Karpas-422 (cell line): ENCODE measurements at regions not wholly inside any gene's neighbourhood (a gene's known extent, or its start where the extent isn't known, plus 50 kb on each side); places are given as distances from the start of the nearest gene placed in this dataset.

Experiments used
- DNase-seq: peaks from one replicate; pipeline ENCODE4 v3.0.0-alpha.2; 2015
- H2AFZ ChIP-seq: fragments of 200-600 bp; sonication (generic); 2 replicates; pipeline ENCODE4 v1.6.1; 2014; ENCODE audit warnings: antibody characterized with exemption, low read length, mixed read lengths
- H3K27ac ChIP-seq: fragments of 200-600 bp; sonication (generic); 2 replicates; pipeline ENCODE4 v1.5.1; 2014; ENCODE audit warnings: mild to moderate bottlenecking, low read length, moderate library complexity
- H3K27me3 ChIP-seq: fragments of 200-600 bp; sonication (generic); 2 replicates; pipeline ENCODE4 v1.6.1; 2014; ENCODE audit warnings: low read length, mixed read lengths
- H3K36me3 ChIP-seq: fragments of 200-600 bp; sonication (generic); 2 replicates; pipeline ENCODE4 v1.6.1; 2014; ENCODE audit warnings: low read length, mixed read lengths; ENCODE audit not compliant: insufficient read depth
- H3K4me1 ChIP-seq: fragments of 200-600 bp; sonication (generic); 2 replicates; pipeline ENCODE4 v1.6.1; 2014; ENCODE audit warnings: mild to moderate bottlenecking, low read length, mixed read lengths
- H3K4me2 ChIP-seq: fragments of 200-600 bp; sonication (generic); 2 replicates; pipeline ENCODE4 v1.6.1; 2014; ENCODE audit warnings: low read length, low read depth, mild to moderate bottlenecking; ENCODE audit not compliant: poor library complexity, severe bottlenecking
- H3K4me3 ChIP-seq: fragments of 200-600 bp; sonication (generic); 2 replicates; pipeline ENCODE4 v1.5.1; 2014; ENCODE audit warnings: mild to moderate bottlenecking, antibody characterized with exemption, low read length, mixed read lengths
- H3K79me2 ChIP-seq: fragments of 200-600 bp; sonication (generic); 2 replicates; pipeline ENCODE4 v1.6.1; 2014; ENCODE audit warnings: mild to moderate bottlenecking, low read length, mixed read lengths
- H3K9ac ChIP-seq: fragments of 200-600 bp; sonication (generic); 2 replicates; pipeline ENCODE4 v1.6.0; 2014; ENCODE audit warnings: low read length
- H3K9me2 ChIP-seq: fragments of 200-600 bp; sonication (generic), shearing (Covaris generic); replicated peaks from 2 replicates; pipeline ENCODE4 v1.6.0; 2014; ENCODE audit warnings: mild to moderate bottlenecking, low read length, moderate library complexity; ENCODE audit not compliant: insufficient read depth
- H3K9me3 ChIP-seq: fragments of 300-700, 200-600 bp; sonication (generic); 2 replicates; pipeline ENCODE4 v1.6.1; 2014; ENCODE audit warnings: low read length, mixed read lengths
- H4K20me1 ChIP-seq: fragments of 200-600 bp; sonication (generic); 2 replicates; pipeline ENCODE4 v1.6.1; 2014; ENCODE audit warnings: mild to moderate bottlenecking, antibody characterized with exemption, low read length, low read depth; ENCODE audit not compliant: insufficient read depth

- no peak overlapping the region for H3K27ac ChIP-seq
- H3K4me2 ChIP-seq, result no peak overlapping the region
- H4K20me1 ChIP-seq, result no peaks in the 10 kb centered on the region
- H3K4me3 ChIP-seq, result no peak overlapping the region
- H3K4me1 ChIP-seq, result no peaks in the 10 kb centered on the region
- no peak overlapping the region for H3K9ac ChIP-seq
- H3K9me3 ChIP-seq, result no peaks in the 10 kb centered on the region
- no peaks in the 10 kb centered on the region for H3K9me2 ChIP-seq
- H3K27me3 ChIP-seq, result no peaks in the 10 kb centered on the region
- H3K36me3 ChIP-seq, result no peaks in the 10 kb centered on the region
- H2AFZ ChIP-seq, result no peak overlapping the region
- no peak for DNase-seq
- H3K79me2 ChIP-seq, result no peaks in the 10 kb centered on the region
These were observed 335.3 kb downstream of the CD83 start for GRCh38 chr6:14452567-14453527.

- H3K27ac ChIP-seq, result no peak overlapping the region
- H3K4me3 ChIP-seq, result no peak overlapping the region
These were observed 336.3 kb downstream of the CD83 start for GRCh38 chr6:14453712-14454472.

GRCh38 chr6:14454473-14454775 is 336.9 kb downstream of the CD83 start:
- H3K4me2 ChIP-seq, result no peak overlapping the region
- H3K4me1 ChIP-seq, result peaks cover 4% of the 10 kb centered on the region; the same call in 1 of the 2 replicates
- no peak overlapping the region for H3K9ac ChIP-seq
- H3K4me3 ChIP-seq, result no peak overlapping the region
- H4K20me1 ChIP-seq, result no peaks in the 10 kb centered on the region
- H3K36me3 ChIP-seq, result no peaks in the 10 kb centered on the region
- no peak for DNase-seq
- no peaks in the 10 kb centered on the region for H3K27me3 ChIP-seq
- no peaks in the 10 kb centered on the region for H3K9me2 ChIP-seq
- no peak overlapping the region for H2AFZ ChIP-seq
- no peak overlapping the region for H3K27ac ChIP-seq
- no peaks in the 10 kb centered on the region for H3K79me2 ChIP-seq
- H3K9me3 ChIP-seq, result no peaks in the 10 kb centered on the region

More at GRCh38 chr6:14453712-14454472, 336.3 kb downstream of the CD83 start:
- Histone ChIP-seq H3K79me2 (no peaks in the 10 kb centered on the region), H3K27me3 (no peaks in the 10 kb centered on the region), H4K20me1 (no peaks in the 10 kb centered on the region), H2AFZ (no peak overlapping the region), H3K36me3 (no peaks in the 10 kb centered on the region), H3K4me2 (no peak overlapping the region), H3K9ac (no peak overlapping the region), H3K9me3 (no peaks in the 10 kb centered on the region), H3K9me2 (no peaks in the 10 kb centered on the region), H3K4me1 (peaks cover 4% of the 10 kb centered on the region; the same call in 1 of the 2 replicates)
- DNase-seq, result no peak

- H3K27ac ChIP-seq, result no peak overlapping the region
- H3K9ac ChIP-seq, result no peak overlapping the region
- H2AFZ ChIP-seq, result no peak overlapping the region
- no peak overlapping the region for H3K4me3 ChIP-seq
- no peak for DNase-seq
- no peaks in the 10 kb centered on the region for H3K9me3 ChIP-seq
- no peak overlapping the region for H3K4me2 ChIP-seq
- H3K79me2 ChIP-seq, result no peaks in the 10 kb centered on the region
- no peaks in the 10 kb centered on the region for H3K27me3 ChIP-seq
- H4K20me1 ChIP-seq, result no peaks in the 10 kb centered on the region
- no peaks in the 10 kb centered on the region for H3K9me2 ChIP-seq
- peaks cover 4% of the 10 kb centered on the region; the same call in 1 of the 2 replicates for H3K4me1 ChIP-seq
- no peaks in the 10 kb centered on the region for H3K36me3 ChIP-seq
These were observed 337.9 kb downstream of the CD83 start for GRCh38 chr6:14455427-14455826.

- H3K79me2 ChIP-seq, result no peaks in the 10 kb centered on the region
- DNase-seq, result no peak
- no peaks in the 10 kb centered on the region for H3K9me2 ChIP-seq
- no peaks in the 10 kb centered on the region for H3K36me3 ChIP-seq
- no peaks in the 10 kb centered on the region for H3K27me3 ChIP-seq
- H3K9me3 ChIP-seq, result no peaks in the 10 kb centered on the region
- H3K4me3 ChIP-seq, result no peak overlapping the region
- no peak overlapping the region for H3K9ac ChIP-seq
- no peaks in the 10 kb centered on the region for H4K20me1 ChIP-seq
- peaks cover 4% of the 10 kb centered on the region; the same call in 1 of the 2 replicates for H3K4me1 ChIP-seq
- H2AFZ ChIP-seq, result no peak overlapping the region
- no peak overlapping the region for H3K27ac ChIP-seq
- H3K4me2 ChIP-seq, result no peak overlapping the region
These were observed 338.5 kb downstream of the CD83 start for GRCh38 chr6:14455876-14456648.

- Histone ChIP-seq H4K20me1 (no peaks in the 10 kb centered on the region), H3K36me3 (no peaks in the 10 kb centered on the region), H3K4me1 (peaks cover 4% of the 10 kb centered on the region; the same call in 1 of the 2 replicates), H3K79me2 (no peaks in the 10 kb centered on the region), H3K27me3 (no peaks in the 10 kb centered on the region), H3K27ac (no peak overlapping the region), H3K4me3 (no peak overlapping the region), H3K9ac (no peak overlapping the region), H3K9me2 (no peaks in the 10 kb centered on the region), H2AFZ (no peak overlapping the region), H3K9me3 (no peaks in the 10 kb centered on the region), H3K4me2 (no peak overlapping the region)
- no peak for DNase-seq
These were observed 339.4 kb downstream of the CD83 start for GRCh38 chr6:14456941-14457340.

- H3K27ac ChIP-seq, result no peak overlapping the region
- H3K9ac ChIP-seq, result no peak overlapping the region
- DNase-seq, result no peak
- no peaks in the 10 kb centered on the region for H3K9me2 ChIP-seq
- H2AFZ ChIP-seq, result no peak overlapping the region
- H4K20me1 ChIP-seq, result no peaks in the 10 kb centered on the region
- H3K4me1 ChIP-seq, result peaks cover 4% of the 10 kb centered on the region; the same call in 1 of the 2 replicates
- no peaks in the 10 kb centered on the region for H3K27me3 ChIP-seq
- no peaks in the 10 kb centered on the region for H3K9me3 ChIP-seq
- no peaks in the 10 kb centered on the region for H3K36me3 ChIP-seq
- no peak overlapping the region for H3K4me3 ChIP-seq
- no peaks in the 10 kb centered on the region for H3K79me2 ChIP-seq
- H3K4me2 ChIP-seq, result no peak overlapping the region
These were observed 341.2 kb downstream of the CD83 start for GRCh38 chr6:14458669-14459266.
